GM23338 (cell line): ENCODE measurements at regions not wholly inside any gene's neighbourhood (a gene's known extent, or its start where the extent isn't known, plus 50 kb on each side); places are given as distances from the start of the nearest gene placed in this dataset.

Experiments used
- ATAC-seq: fragments of 200-7000 bp; cut with Tn5 transposase; 3 replicates; pipeline ENCODE4 v1.9.1; 2020
- DNase-seq: peaks from one replicate; pipeline ENCODE4 v3.0.0-alpha.2; 2015; ENCODE audit warnings: low spot score
- H2AFZ ChIP-seq: fragments of 200-600 bp; sonication (generic); 2 replicates; pipeline ENCODE4 v1.8.0; 2016; ENCODE audit warnings: antibody characterized with exemption, mild to moderate bottlenecking, moderate library complexity
- H3F3A ChIP-seq: fragments of 200-600 bp; sonication (generic); replicated peaks from 2 replicates; pipeline ENCODE4 v1.8.0; 2017; ENCODE audit warnings: antibody characterized with exemption, mixed run types, low read depth
- H3K27ac ChIP-seq: fragments of 200-600 bp; sonication (generic); 2 replicates; pipeline ENCODE4 v1.6.1; 2016; ENCODE audit warnings: low read depth
- H3K27me3 ChIP-seq: fragments of 200-600 bp; sonication (generic); 2 replicates; pipeline ENCODE4 v1.8.0; 2016; ENCODE audit warnings: mild to moderate bottlenecking, mixed run types, moderate library complexity; ENCODE audit not compliant: insufficient read depth
- H3K36me3 ChIP-seq: fragments of 200-600 bp; sonication (generic); 2 replicates; pipeline ENCODE4 v1.8.0; 2016; ENCODE audit warnings: mild to moderate bottlenecking; ENCODE audit not compliant: insufficient read depth
- H3K4me1 ChIP-seq: fragments of 200-600 bp; sonication (generic); 2 replicates; pipeline ENCODE4 v1.8.0; 2016; ENCODE audit warnings: mild to moderate bottlenecking, moderate library complexity; ENCODE audit not compliant: insufficient read depth
- H3K4me2 ChIP-seq: fragments of 200-600 bp; sonication (generic); 2 replicates; pipeline ENCODE4 v1.7.1; 2017; ENCODE audit warnings: mixed run types
- H3K4me3 ChIP-seq: fragments of 200-600 bp; sonication (generic); 2 replicates; pipeline ENCODE4 v1.6.1; 2016; ENCODE audit warnings: mixed run types
- H3K79me2 ChIP-seq: fragments of 200-600 bp; sonication (generic); replicated peaks from 2 replicates; pipeline ENCODE4 v1.8.0; 2017; ENCODE audit warnings: mild to moderate bottlenecking; ENCODE audit not compliant: insufficient read depth
- H3K9me2 ChIP-seq: fragments of 200-600 bp; sonication (generic); 2 replicates; pipeline ENCODE4 v1.8.0; 2017; ENCODE audit not compliant: insufficient read depth
- H4K20me1 ChIP-seq: fragments of 200-600 bp; sonication (generic); replicated peaks from 2 replicates; pipeline ENCODE4 v1.8.0; 2017; ENCODE audit warnings: mild to moderate bottlenecking; ENCODE audit not compliant: insufficient read depth
- H3K27ac Mint-ChIP-seq: 2 replicates; pipeline ENCODE4 v1.8.0; 2020; ENCODE audit warnings: inconsistent platforms, mild to moderate bottlenecking, moderate library complexity, mixed read lengths
- H3K27me3 Mint-ChIP-seq: 3 replicates; pipeline ENCODE4 v1.8.0; 2022; ENCODE audit warnings: low read depth, mild to moderate bottlenecking, moderate library complexity, mixed read lengths, inconsistent platforms; ENCODE audit not compliant: insufficient read depth, poor library complexity
- H3K36me3 Mint-ChIP-seq: 3 replicates; pipeline ENCODE4 v1.8.0; 2021; ENCODE audit warnings: low read depth, mild to moderate bottlenecking, inconsistent platforms, moderate library complexity, mixed read lengths
- H3K4me1 Mint-ChIP-seq: 3 replicates; pipeline ENCODE4 v1.8.0; 2020; ENCODE audit warnings: mild to moderate bottlenecking, inconsistent platforms, mixed read lengths
- H3K4me3 Mint-ChIP-seq: 3 replicates; pipeline ENCODE4 v1.8.0; 2021; ENCODE audit warnings: moderate library complexity, mild to moderate bottlenecking, inconsistent platforms, mixed read lengths
- H3K9me3 Mint-ChIP-seq: 3 replicates; pipeline ENCODE4 v1.8.0; 2020; ENCODE audit warnings: moderate library complexity, mild to moderate bottlenecking, inconsistent platforms, mixed read lengths
- EZH2phosphoT487 ChIP-seq: fragments of 200-600 bp; sonication (generic); IDR thresholded peaks from one replicate; pipeline ENCODE4 v1.8.1; 2018; ENCODE audit warnings: antibody characterized with exemption; ENCODE audit not compliant: unreplicated experiment
- NANOG ChIP-seq: IDR thresholded peaks from 2 replicates; pipeline ENCODE4 v1.6.1; 2016; ENCODE audit warnings: antibody characterized with exemption, borderline replicate concordance
- POLR2AphosphoS5 ChIP-seq: IDR thresholded peaks from 2 replicates; pipeline ENCODE4 v1.6.1; 2016; ENCODE audit warnings: antibody characterized with exemption, low read depth
- ZNF331 ChIP-seq: fragments of 250-450 bp; sonication (Bioruptor Pico); IDR thresholded peaks from 2 replicates; pipeline ENCODE4 v1.5.0; 2020; ENCODE audit warnings: low read depth, mild to moderate bottlenecking, moderate library complexity
- TF ChIP-seq, protein P1 (sequence below): fragments of 250-450 bp; sonication (Bioruptor Pico); IDR thresholded peaks from 2 replicates; pipeline ENCODE4 v1.5.0; 2020; ENCODE audit warnings: mild to moderate bottlenecking, moderate library complexity

DNA sequence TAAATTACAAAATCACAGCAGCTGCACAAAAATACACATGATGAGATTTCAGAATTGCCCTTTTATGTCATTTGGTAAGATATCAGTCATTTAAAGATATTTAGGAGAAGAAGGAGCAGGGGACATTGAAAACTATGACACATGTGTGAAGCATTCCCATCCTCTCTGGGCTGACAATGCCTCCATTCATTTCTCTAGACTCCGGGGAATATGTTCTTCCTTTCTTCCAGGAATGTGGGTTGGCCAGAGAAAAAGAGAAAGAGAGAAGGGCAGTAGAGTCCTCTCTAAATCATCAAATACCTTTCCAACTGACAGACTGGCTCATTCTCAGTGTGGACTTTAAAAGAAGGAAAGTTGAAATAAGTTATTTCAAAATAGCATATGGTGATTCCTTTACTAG lies 205.6 kb upstream of the ADAMTSL1 start (continued):
- TF ChIP-seq, protein P1, sequence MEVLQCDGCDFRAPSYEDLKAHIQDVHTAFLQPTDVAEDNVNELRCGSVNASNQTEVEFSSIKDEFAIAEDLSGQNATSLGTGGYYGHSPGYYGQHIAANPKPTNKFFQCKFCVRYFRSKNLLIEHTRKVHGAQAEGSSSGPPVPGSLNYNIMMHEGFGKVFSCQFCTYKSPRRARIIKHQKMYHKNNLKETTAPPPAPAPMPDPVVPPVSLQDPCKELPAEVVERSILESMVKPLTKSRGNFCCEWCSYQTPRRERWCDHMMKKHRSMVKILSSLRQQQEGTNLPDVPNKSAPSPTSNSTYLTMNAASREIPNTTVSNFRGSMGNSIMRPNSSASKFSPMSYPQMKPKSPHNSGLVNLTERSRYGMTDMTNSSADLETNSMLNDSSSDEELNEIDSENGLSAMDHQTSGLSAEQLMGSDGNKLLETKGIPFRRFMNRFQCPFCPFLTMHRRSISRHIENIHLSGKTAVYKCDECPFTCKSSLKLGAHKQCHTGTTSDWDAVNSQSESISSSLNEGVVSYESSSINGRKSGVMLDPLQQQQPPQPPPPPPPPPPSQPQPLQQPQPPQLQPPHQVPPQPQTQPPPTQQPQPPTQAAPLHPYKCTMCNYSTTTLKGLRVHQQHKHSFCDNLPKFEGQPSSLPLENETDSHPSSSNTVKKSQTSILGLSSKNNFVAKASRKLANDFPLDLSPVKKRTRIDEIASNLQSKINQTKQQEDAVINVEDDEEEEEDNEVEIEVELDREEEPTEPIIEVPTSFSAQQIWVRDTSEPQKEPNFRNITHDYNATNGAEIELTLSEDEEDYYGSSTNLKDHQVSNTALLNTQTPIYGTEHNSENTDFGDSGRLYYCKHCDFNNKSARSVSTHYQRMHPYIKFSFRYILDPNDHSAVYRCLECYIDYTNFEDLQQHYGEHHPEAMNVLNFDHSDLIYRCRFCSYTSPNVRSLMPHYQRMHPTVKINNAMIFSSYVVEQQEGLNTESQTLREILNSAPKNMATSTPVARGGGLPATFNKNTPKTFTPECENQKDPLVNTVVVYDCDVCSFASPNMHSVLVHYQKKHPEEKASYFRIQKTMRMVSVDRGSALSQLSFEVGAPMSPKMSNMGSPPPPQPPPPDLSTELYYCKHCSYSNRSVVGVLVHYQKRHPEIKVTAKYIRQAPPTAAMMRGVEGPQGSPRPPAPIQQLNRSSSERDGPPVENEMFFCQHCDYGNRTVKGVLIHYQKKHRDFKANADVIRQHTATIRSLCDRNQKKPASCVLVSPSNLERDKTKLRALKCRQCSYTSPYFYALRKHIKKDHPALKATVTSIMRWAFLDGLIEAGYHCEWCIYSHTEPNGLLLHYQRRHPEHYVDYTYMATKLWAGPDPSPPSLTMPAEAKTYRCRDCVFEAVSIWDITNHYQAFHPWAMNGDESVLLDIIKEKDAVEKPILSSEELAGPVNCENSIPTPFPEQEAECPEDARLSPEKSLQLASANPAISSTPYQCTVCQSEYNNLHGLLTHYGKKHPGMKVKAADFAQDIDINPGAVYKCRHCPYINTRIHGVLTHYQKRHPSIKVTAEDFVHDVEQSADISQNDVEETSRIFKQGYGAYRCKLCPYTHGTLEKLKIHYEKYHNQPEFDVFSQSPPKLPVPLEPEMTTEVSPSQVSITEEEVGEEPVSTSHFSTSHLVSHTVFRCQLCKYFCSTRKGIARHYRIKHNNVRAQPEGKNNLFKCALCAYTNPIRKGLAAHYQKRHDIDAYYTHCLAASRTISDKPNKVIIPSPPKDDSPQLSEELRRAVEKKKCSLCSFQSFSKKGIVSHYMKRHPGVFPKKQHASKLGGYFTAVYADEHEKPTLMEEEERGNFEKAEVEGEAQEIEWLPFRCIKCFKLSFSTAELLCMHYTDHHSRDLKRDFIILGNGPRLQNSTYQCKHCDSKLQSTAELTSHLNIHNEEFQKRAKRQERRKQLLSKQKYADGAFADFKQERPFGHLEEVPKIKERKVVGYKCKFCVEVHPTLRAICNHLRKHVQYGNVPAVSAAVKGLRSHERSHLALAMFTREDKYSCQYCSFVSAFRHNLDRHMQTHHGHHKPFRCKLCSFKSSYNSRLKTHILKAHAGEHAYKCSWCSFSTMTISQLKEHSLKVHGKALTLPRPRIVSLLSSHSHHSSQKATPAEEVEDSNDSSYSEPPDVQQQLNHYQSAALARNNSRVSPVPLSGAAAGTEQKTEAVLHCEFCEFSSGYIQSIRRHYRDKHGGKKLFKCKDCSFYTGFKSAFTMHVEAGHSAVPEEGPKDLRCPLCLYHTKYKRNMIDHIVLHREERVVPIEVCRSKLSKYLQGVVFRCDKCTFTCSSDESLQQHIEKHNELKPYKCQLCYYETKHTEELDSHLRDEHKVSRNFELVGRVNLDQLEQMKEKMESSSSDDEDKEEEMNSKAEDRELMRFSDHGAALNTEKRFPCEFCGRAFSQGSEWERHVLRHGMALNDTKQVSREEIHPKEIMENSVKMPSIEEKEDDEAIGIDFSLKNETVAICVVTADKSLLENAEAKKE = no peak

DNA sequence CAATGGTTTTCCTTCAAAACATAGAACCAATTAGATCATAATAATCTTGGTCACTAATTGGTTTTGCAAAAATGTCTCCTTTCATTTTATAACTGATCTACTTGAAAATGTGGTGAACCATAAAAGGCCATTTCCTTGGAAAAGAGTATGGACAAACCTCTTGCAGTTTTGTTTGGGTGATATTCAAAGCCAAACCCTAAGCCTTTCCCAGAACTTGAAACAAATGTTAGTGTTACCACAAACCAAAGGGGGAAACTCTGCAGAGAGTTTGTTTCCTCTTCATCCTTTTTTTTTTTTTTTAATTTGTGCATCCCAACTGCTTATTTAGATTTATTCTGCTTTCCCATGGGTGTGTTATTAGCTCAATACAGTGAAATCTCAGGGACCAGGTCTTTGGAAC lies 204.4 kb upstream of the ADAMTSL1 start:
- DNase-seq = no peak
- Histone ChIP-seq H3K36me3 (no peaks in the 10 kb centered on the region), H3F3A (no peaks in the 10 kb centered on the region), H3K9me2 (peaks cover 5% of the 10 kb centered on the region; the same call in 1 of the 2 replicates), H3K79me2 (no peaks in the 10 kb centered on the region), H3K4me1 (no peaks in the 10 kb centered on the region), H3K4me3 (no peak overlapping the region), H3K4me2 (no peak overlapping the region), H2AFZ (no peak overlapping the region), H3K27ac (no peak overlapping the region), H4K20me1 (no peaks in the 10 kb centered on the region), H3K27me3 (no peaks in the 10 kb centered on the region)
- H3K27ac Mint-ChIP-seq = no peak overlapping the region
- no peak overlapping the region for H3K4me3 Mint-ChIP-seq
- peaks cover 15% of the 10 kb centered on the region for H3K9me3 Mint-ChIP-seq
- H3K4me1 Mint-ChIP-seq = no peaks in the 10 kb centered on the region
- TF ChIP-seq NANOG (no peak), ZNF331 (CRISPR knock-in tag) (no peak), POLR2AphosphoS5 (no peak), EZH2phosphoT487 (no peak)
- TF ChIP-seq, protein P1 = no peak
- ATAC-seq = no peak
- H3K27me3 Mint-ChIP-seq = no peaks in the 10 kb centered on the region
- H3K36me3 Mint-ChIP-seq = peaks cover 4% of the 10 kb centered on the region; the same call in 2 of the 3 replicates
